SH-SY5Y (cell line): ENCODE measurements at regions not wholly inside any gene's neighbourhood (a gene's known extent, or its start where the extent isn't known, plus 50 kb on each side); places are given as distances from the start of the nearest gene placed in this dataset.

Experiments used
- GATA2 ChIP-seq: IDR thresholded peaks from 2 replicates; pipeline ENCODE4 v1.6.1; 2011; ENCODE audit warnings: mild to moderate bottlenecking, low read depth, low read length
- GATA3 ChIP-seq: IDR thresholded peaks from 2 replicates; pipeline ENCODE4 v1.6.1; 2011; ENCODE audit warnings: low read depth, mild to moderate bottlenecking, low read length, moderate library complexity

DNA sequence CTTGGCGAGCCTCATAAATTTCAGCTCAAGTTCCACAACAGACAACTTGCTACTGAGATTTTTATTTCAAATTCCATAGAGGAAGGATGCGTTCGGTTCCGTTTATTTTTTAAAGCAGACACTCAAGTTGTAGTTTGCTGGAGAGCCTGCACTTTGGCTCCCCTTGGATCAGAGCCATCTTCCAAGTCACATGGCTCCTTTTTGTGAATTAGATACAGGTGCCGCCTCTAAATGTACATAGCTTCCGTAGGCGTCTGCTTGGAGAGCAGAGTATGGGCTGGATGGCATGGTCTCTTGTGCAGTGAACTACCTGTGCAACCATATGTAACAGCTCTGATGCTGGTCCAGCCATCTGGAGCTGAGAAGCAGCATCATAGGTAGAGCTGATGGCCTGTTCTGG is 73.9 kb upstream of the WWC1 start:
- TF ChIP-seq GATA2 (no peak), GATA3 (no peak)
